Keratinocyte (primary cell): ENCODE measurements at regions not wholly inside any gene's neighbourhood (a gene's known extent, or its start where the extent isn't known, plus 50 kb on each side); places are given as distances from the start of the nearest gene placed in this dataset.

Experiments used
- DNase-seq: peaks from one replicate; pipeline ENCODE4 v3.0.0-alpha.2; 2011; ENCODE audit warnings: low read depth, missing footprints, low spot score
- FAIRE-seq: peaks from 2 replicates; lab custom pipeline; 2011; peaks lifted over from hg19 to GRCh38; lab: Jason Lieb, UNC
- H2AFZ ChIP-seq: 2 replicates; pipeline ENCODE4 v1.6.0; 2012; ENCODE audit warnings: low read length, control low read depth, inconsistent platforms; ENCODE audit not compliant: control insufficient read depth
- H3K27ac ChIP-seq: 2 replicates; pipeline ENCODE4 v1.5.1; 2011; ENCODE audit warnings: low read length; ENCODE audit not compliant: control insufficient read depth, insufficient read depth
- H3K27me3 ChIP-seq: 3 replicates; pipeline ENCODE4 v1.6.0; 2011; ENCODE audit warnings: low read length; ENCODE audit not compliant: control insufficient read depth, insufficient read depth; ENCODE audit errors: extremely low read depth
- H3K36me3 ChIP-seq, 2 experiments: 2 replicates in 1 of 2; 3 replicates in 1 of 2; pipeline ENCODE4 v1.5.1; 2011; ENCODE audit warnings: low read length in 2 of 2, mild to moderate bottlenecking in 1 of 2; ENCODE audit not compliant: control insufficient read depth in 2 of 2, insufficient read depth in 2 of 2; ENCODE audit errors: extremely low read depth in 1 of 2
- H3K4me1 ChIP-seq: 3 replicates; pipeline ENCODE4 v1.5.1; 2011; ENCODE audit warnings: low read length; ENCODE audit not compliant: control insufficient read depth, insufficient read depth; ENCODE audit errors: extremely low read depth
- H3K4me2 ChIP-seq: 3 replicates; pipeline ENCODE4 v1.6.0; 2011; ENCODE audit warnings: low read depth, low read length; ENCODE audit not compliant: control insufficient read depth, insufficient read depth; ENCODE audit errors: extremely low read depth
- H3K4me3 ChIP-seq, 3 experiments: fragments of 200-600 bp in 1 of 3; sonication (generic) in 1 of 3; 2 replicates in 2 of 3; 3 replicates in 1 of 3; pipeline ENCODE4 v1.5.1; 2011 to 2016; ENCODE audit warnings: low read length in 3 of 3, mild to moderate bottlenecking in 3 of 3, control low read depth in 2 of 3, inconsistent platforms in 1 of 3, low read depth in 1 of 3, mixed read lengths in 1 of 3, mixed run types in 1 of 3, moderate library complexity in 1 of 3; ENCODE audit not compliant: control insufficient read depth in 2 of 3, insufficient read depth in 2 of 3; ENCODE audit errors: extremely low read depth in 1 of 3
- H3K79me2 ChIP-seq: 2 replicates; pipeline ENCODE4 v1.6.0; 2012; ENCODE audit warnings: low read length; ENCODE audit not compliant: control insufficient read depth, insufficient read depth
- H3K9ac ChIP-seq: 3 replicates; pipeline ENCODE4 v1.6.0; 2011; ENCODE audit warnings: low read length; ENCODE audit not compliant: control insufficient read depth, insufficient read depth; ENCODE audit errors: extremely low read depth
- H3K9me1 ChIP-seq: 3 replicates; pipeline ENCODE4 v1.6.0; 2011; ENCODE audit warnings: low read length; ENCODE audit not compliant: control insufficient read depth, insufficient read depth; ENCODE audit errors: extremely low read depth
- H3K9me3 ChIP-seq: 2 replicates; pipeline ENCODE4 v1.5.1; 2012; ENCODE audit warnings: low read depth, low read length; ENCODE audit not compliant: control insufficient read depth
- H4K20me1 ChIP-seq: 3 replicates; pipeline ENCODE4 v1.6.0; 2011; ENCODE audit warnings: low read length; ENCODE audit not compliant: control insufficient read depth, insufficient read depth; ENCODE audit errors: extremely low read depth
- CTCF ChIP-seq, 3 experiments: IDR thresholded peaks in 1 of 3; conservative IDR thresholded peaks in 1 of 3; optimal IDR thresholded peaks in 1 of 3; 2 replicates in 2 of 3; 3 replicates in 1 of 3; pipeline versions ENCODE3 to v1.5.1; 2011; ENCODE audit warnings: low read length in 3 of 3, mild to moderate bottlenecking in 3 of 3, moderate library complexity in 2 of 3, control low read depth in 1 of 3, inconsistent platforms in 1 of 3; ENCODE audit not compliant: insufficient read depth in 2 of 3; ENCODE audit errors: extremely low read depth in 1 of 3
- EZH2 ChIP-seq: IDR thresholded peaks from one replicate; pipeline ENCODE4 v1.6.1; 2012; ENCODE audit warnings: inconsistent platforms, mild to moderate bottlenecking, low read length, moderate library complexity
- dilution Hi-C: fragments of 300-500 bp; cut with MboI; formaldehyde crosslinking; loops from one replicate; pipeline ENCODE4 v1.7.0; 2020; ENCODE audit warnings: low sequenced_read_pairs; ENCODE audit not compliant: extremely low pct_ligation_motif_present

- no peak overlapping the region for H3K27ac ChIP-seq
- dilution Hi-C loops = no loop called here
- DNase-seq (no peak), FAIRE-seq (no peak)
- no peak for TF ChIP-seq CTCF (optimal IDR thresholded peaks at IDR 0.05 in 1 of 3, IDR thresholded peaks at IDR 0.05 in 1 of 3, conservative IDR thresholded peaks at IDR 0.05 in 1 of 3; ENCODE audit: extremely low read depth in 1 of 3, insufficient read depth in 2 of 3, low read length in 3 of 3)
- TF ChIP-seq EZH2 = no peak
- no peaks in the 10 kb centered on the region for H4K20me1 ChIP-seq
- no peak overlapping the region for H2AFZ ChIP-seq
- no peaks in the 10 kb centered on the region for H3K79me2 ChIP-seq
- no peaks in the 10 kb centered on the region for H3K36me3 ChIP-seq
- H3K9me3 ChIP-seq = no peaks in the 10 kb centered on the region
- no peak overlapping the region for H3K9ac ChIP-seq
- H3K27me3 ChIP-seq = no peaks in the 10 kb centered on the region
- no peaks in the 10 kb centered on the region for H3K9me1 ChIP-seq
- H3K4me1 ChIP-seq = no peaks in the 10 kb centered on the region
- no peak overlapping the region for H3K4me2 ChIP-seq
- no peak overlapping the region for H3K4me3 ChIP-seq
These were observed 1913.1 kb upstream of the PIK3C3 start for GRCh38 chr18:40041951-40042350.

GRCh38 chr18:40040574-40040973, 1914.5 kb upstream of the PIK3C3 start:
- Histone ChIP-seq H3K4me3 (no peak overlapping the region), H3K9me1 (no peaks in the 10 kb centered on the region), H4K20me1 (no peaks in the 10 kb centered on the region), H3K27ac (no peak overlapping the region), H2AFZ (no peak overlapping the region), H3K9ac (no peak overlapping the region), H3K79me2 (no peaks in the 10 kb centered on the region), H3K27me3 (no peaks in the 10 kb centered on the region), H3K36me3 (no peaks in the 10 kb centered on the region), H3K4me1 (no peaks in the 10 kb centered on the region), H3K4me2 (no peak overlapping the region), H3K9me3 (no peaks in the 10 kb centered on the region)
- dilution Hi-C loops = no loop called here
- DNase-seq (no peak), FAIRE-seq (no peak)
- TF ChIP-seq CTCF (optimal IDR thresholded peaks at IDR 0.05 in 1 of 3, IDR thresholded peaks at IDR 0.05 in 1 of 3, conservative IDR thresholded peaks at IDR 0.05 in 1 of 3; ENCODE audit: extremely low read depth in 1 of 3, insufficient read depth in 2 of 3, low read length in 3 of 3) = no peak
- no peak for TF ChIP-seq EZH2
